Neural cell (in vitro differentiated cells): ENCODE measurements at regions not wholly inside any gene's neighbourhood (a gene's known extent, or its start where the extent isn't known, plus 50 kb on each side); places are given as distances from the start of the nearest gene placed in this dataset.

Experiments
- CTCF ChIP-seq: fragments of 450-650 bp; IDR thresholded peaks from 2 replicates; pipeline ENCODE4 v1.5.1; 2014; ENCODE audit warnings: antibody characterized with exemption, mild to moderate bottlenecking, moderate library complexity; ENCODE audit not compliant: poor library complexity, severe bottlenecking
- EP300 ChIP-seq: fragments of 450-650 bp; conservative IDR thresholded peaks from 2 replicates; pipeline ENCODE4 v1.6.1; 2014; ENCODE audit warnings: antibody characterized with exemption, mild to moderate bottlenecking, moderate library complexity; ENCODE audit not compliant: poor library complexity, severe bottlenecking
- EZH2 ChIP-seq: fragments of 200-600, 300-800 bp; shearing (Covaris generic), sonication (generic); IDR thresholded peaks from 2 replicates; pipeline ENCODE4 v1.6.1; 2014; ENCODE audit warnings: antibody characterized with exemption, low read length, borderline replicate concordance, mild to moderate bottlenecking; ENCODE audit not compliant: insufficient read depth, poor library complexity, severe bottlenecking
- MXI1 ChIP-seq: fragments of 450-650 bp; conservative IDR thresholded peaks from 2 replicates; pipeline ENCODE4 v1.6.1; 2014; ENCODE audit warnings: antibody characterized with exemption, mild to moderate bottlenecking; ENCODE audit not compliant: poor library complexity, severe bottlenecking
- POLR2AphosphoS5 ChIP-seq: IDR thresholded peaks from 2 replicates; pipeline ENCODE4 v1.6.1; 2012
- RAD21 ChIP-seq: fragments of 450-650 bp; conservative IDR thresholded peaks from 2 replicates; pipeline ENCODE4 v1.6.1; 2014; ENCODE audit warnings: antibody characterized with exemption, mild to moderate bottlenecking, moderate library complexity
- REST ChIP-seq: IDR thresholded peaks from 2 replicates; pipeline ENCODE4 v1.6.1; 2012; ENCODE audit warnings: borderline replicate concordance
- SMC3 ChIP-seq: fragments of 450-650 bp; conservative IDR thresholded peaks from 2 replicates; pipeline ENCODE4 v1.6.1; 2014; ENCODE audit warnings: antibody characterized with exemption, mild to moderate bottlenecking, moderate library complexity; ENCODE audit not compliant: poor library complexity
- TAF1 ChIP-seq: IDR thresholded peaks from 2 replicates; pipeline ENCODE4 v1.6.1; 2012; ENCODE audit warnings: low read depth

GRCh38 chr5:37892586-37892985, 52.7 kb upstream of the GDNF start:
- TF ChIP-seq SMC3 (no peak), CTCF (no peak), POLR2AphosphoS5 (no peak), TAF1 (no peak), EZH2 (no peak), MXI1 (no peak), REST (no peak), EP300 (no peak), RAD21 (no peak)
